GM21381 (cell line): ENCODE measurements at regions not wholly inside any gene's neighbourhood (a gene's known extent, or its start where the extent isn't known, plus 50 kb on each side); places are given as distances from the start of the nearest gene placed in this dataset.

Source experiments
- ATAC-seq: cut with Tn5 transposase; IDR thresholded peaks from one replicate; pipeline ENCODE4 v1.9.1; 2021; ENCODE audit warnings: mild to moderate bottlenecking, moderate library complexity; ENCODE audit not compliant: unreplicated experiment

DNA sequence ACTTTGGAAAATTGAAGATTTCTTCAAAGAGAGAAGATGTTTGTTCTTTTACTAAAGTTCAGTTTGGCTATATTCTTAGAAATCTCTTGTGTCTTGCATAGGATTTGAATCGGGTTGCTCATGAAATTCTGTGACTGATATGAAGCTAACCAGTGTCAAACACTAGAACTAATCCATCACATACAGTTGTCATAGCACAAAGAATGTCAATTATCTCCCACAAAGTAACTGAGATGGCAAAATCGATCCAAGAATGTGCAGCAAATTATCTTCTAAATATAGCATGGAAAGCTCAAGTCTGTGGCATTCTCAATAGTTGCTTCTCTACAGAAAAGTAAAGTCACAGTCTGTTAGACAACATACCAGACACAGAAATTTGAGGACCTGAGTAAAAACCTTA, 768.1 kb upstream of the LRRN3 start:
- ATAC-seq: no peak

DNA sequence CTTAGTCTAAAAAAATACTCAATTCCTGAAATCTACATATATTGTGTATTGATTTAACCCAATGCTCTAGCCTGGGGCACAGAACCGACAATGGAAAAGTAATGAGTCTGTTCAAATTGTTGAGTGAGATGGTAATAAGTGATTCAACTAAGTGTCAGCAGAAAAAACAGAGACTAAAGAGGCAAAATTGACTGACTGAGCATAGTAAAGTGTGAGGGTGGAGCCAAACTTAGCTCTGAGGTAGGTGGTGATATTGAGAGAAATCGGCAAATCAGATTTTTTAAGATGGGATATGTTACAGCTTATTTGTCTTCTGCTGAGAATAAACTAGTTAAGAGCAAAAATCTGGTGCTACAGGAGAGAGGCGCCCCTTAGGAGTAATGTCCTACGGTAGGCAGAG, 764.0 kb upstream of the LRRN3 start:
- ATAC-seq: no peak

GRCh38 chr7:110336423-110336822, 754.5 kb upstream of the LRRN3 start:
- ATAC-seq: no peak

- ATAC-seq: no peak
These were observed 753.3 kb upstream of the LRRN3 start for GRCh38 chr7:110337646-110338045.

DNA sequence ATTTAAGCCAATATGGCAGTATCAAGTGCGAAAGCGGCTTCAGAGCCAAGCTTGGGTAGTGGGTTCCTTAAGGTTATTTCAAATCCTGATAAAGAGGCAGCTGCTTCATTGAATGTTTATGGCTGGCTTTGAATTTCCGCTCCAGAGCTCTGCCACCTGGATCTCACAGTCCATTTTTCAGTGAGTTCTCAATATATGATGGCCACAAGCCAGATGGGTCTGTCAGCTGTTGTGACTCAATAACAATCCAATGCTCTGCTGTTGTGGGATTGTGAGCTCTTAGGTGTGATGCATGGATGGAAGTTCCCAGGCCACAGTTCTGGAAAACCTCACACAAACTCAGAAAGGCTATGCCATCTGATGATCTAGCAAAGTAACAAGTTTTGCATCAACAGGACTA, 743.8 kb upstream of the LRRN3 start:
- no peak for ATAC-seq

DNA sequence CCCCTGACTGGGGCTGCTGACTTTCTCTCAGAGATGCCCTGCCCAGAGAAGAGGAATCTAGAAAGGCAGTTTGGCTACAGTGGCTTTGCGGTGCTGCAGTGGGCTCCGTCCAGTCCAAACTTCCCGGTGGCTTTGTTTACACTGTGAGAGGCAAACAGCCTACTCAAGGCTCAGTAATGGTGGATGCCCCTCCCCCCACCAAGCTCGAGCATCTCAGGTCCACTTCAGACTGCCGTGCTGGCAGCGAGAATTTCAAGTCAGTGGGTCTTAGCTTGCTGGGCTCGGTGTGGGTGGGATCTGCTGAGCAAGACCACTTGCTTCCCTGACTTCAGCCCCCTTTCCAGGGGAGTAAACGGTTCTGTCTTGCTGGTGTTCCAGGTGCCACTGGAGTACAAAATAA, 734.5 kb upstream of the LRRN3 start:
- ATAC-seq: no peak

- no peak for ATAC-seq
These were observed 732.9 kb upstream of the LRRN3 start for GRCh38 chr7:110358028-110358427.

GRCh38 chr7:110371709-110372108, 719.2 kb upstream of the LRRN3 start:
- ATAC-seq: no peak

DNA sequence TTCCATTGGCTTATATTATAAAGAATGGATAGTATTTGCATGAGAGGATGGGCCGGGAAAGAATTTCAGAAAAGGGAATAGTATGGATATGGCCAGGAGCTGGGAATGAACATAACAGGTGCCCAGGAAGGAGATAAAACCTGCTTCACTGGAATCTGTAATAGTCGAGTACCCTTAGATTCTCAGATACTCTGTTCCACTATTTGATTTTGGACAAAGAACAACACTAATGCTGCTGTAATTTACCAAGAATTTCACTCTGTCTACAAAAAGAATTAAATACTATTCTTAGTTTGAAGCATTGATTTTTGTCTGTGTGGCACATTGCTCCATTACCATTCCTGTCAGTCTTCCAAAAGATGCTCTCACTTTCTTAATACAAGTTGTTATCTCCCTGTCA, 718.2 kb upstream of the LRRN3 start:
- ATAC-seq: no peak

DNA sequence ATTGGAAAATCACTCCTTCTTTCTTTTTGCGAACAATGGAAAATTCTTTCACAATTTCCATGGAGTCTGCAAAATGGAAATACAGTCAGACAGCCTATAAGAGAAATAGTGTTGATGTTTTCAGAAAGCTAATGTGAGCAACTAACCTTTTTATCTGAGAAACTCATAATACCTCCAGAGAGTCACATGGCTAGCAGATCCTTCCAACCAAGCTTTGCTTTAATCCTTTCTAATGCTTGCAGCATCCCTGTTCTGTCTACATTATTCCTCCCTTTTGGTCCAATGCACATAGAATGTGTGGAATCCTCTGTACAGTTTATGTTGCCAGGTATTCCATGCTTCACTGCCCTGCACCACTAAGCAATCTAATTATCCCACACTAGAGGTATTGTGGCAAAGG, 717.5 kb upstream of the LRRN3 start:
- no peak for ATAC-seq

- ATAC-seq: no peak
These were observed 717.1 kb upstream of the LRRN3 start for GRCh38 chr7:110373859-110374258.

GRCh38 chr7:110375068-110375467, 715.9 kb upstream of the LRRN3 start:
- no peak for ATAC-seq

DNA sequence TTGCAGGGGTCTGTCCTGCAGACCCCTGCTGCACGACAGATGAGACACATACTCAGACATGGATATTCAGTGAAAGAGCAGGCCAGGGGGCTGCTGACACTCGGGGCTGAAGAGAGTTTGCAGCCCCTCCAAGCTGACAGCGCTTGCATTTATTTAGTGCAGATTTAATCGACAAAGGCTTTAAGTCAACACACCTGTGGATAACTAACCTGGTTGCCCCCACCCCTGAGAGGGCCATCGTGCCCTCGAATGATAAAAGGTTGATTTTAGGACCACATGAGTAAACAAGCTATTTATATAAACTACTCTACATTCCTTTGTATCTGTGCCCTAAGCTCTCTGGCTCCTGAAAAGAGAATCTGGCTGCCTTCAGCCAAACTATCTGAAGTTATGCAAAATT, 708.2 kb upstream of the LRRN3 start:
- ATAC-seq: no peak

- ATAC-seq: no peak
These were observed 704.9 kb upstream of the LRRN3 start for GRCh38 chr7:110386006-110386405.

DNA sequence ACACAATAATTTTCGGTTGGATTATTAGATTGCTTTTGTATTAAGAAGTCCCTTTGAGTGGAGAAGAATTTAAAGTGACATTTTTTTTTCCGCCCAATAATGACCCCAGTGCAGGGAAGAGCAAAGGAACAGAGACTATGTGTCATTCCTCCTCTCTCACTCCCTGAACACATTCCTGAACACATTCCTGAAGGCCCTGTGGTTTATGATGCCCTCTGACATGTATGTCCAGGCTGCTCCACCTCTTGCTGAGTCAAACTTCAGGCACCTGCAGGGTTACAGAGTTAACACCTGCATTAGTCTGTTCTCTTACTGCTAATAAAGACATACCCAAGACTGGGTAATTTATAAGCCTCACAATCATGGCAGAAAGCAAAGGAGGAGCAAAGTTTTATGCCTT, 704.0 kb upstream of the LRRN3 start:
- ATAC-seq: no peak

- ATAC-seq: no peak
These were observed 703.2 kb upstream of the LRRN3 start for GRCh38 chr7:110387689-110388088.

GRCh38 chr7:110388457-110388856, 702.5 kb upstream of the LRRN3 start:
- ATAC-seq: no peak

- ATAC-seq: no peak
These were observed 694.9 kb upstream of the LRRN3 start for GRCh38 chr7:110396021-110396420.

GRCh38 chr7:110397927-110398660, 692.8 kb upstream of the LRRN3 start:
- no peak for ATAC-seq

GRCh38 chr7:110399421-110399820, 691.5 kb upstream of the LRRN3 start:
- ATAC-seq: no peak

DNA sequence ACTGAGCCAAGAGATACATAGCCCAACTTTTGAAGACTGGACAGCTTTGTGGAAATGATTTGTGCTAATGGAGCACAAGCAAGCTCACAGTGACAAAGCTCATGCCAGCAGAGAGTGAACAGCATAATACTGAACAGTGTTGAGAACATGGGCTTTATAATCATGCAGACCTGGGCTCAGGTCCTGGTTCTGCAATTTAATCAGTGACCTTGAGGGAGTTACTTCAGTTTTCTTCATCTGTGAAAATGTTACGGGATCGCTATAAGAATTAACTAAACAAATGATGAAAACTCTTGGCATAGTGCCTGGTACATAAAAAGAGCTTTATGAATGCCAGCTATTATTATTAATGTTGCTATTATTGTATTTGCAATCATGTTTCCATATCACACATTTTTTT, 690.5 kb upstream of the LRRN3 start:
- no peak for ATAC-seq

DNA sequence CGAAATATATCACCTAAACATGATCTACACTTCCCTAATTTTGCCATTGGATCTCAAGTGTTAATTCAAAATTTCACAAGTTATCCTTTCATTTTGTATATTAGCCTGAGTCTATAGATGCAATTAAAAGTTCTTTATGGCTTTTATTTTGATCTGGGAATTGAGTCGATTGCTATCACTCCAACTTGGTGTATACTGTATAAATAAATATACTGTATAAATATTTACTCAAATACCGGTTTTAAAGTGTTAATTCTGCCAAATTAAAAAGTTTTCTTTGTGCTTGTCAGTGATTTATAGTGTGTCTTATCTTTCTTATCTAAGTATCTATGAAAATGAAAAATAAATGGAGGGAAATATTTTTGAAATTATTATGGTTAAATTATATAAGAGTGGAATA, 683.7 kb upstream of the LRRN3 start:
- ATAC-seq: no peak

DNA sequence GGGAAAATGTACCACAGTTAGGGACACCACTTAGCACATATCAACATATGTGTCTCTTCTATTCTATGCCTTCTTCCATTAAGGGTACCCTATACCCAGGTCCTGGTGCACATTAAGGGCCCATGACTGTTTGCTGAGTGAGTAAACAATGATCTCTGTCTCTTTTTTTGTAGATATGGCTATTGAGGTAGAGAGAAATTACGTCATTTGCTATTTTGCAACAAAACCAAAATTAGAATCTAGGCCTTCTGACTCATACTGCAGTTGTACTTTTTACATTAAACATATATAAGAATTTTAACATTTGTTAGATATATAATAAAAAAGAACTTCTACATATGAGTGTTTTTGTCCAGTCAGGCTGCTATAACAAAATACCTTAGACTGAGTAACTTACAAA, 683.2 kb upstream of the LRRN3 start:
- no peak for ATAC-seq
